Occipital lobe (tissue), 1 donor: ENCODE measurements at regions not wholly inside any gene's neighbourhood (a gene's known extent, or its start where the extent isn't known, plus 50 kb on each side); places are given as distances from the start of the nearest gene placed in this dataset.

ENCODE experiments used
- DNase-seq: peaks from one replicate; lab custom pipeline; 2025; lab: John Stamatoyannopoulos, UW

DNA sequence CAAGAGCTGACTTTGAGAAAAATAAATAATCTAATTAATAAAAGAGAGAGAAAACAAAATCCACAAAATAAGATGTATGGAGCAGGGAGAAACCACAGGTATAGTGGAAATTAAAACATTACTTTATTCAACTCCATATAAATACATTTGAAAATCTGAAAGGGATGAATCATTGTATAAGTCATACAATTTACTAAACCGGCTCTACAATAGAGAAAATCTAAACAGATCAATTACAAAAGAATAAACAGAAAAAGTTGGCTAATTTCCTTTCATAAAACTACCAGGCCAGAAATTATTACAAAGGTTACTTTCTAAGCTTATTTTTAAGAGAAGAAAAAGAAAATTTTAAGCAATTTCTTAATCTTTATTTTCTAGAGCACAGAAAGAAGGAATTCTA lies 51.3 kb upstream of the DRD2 start:
- DNase-seq = no peak
